ENCODE measurements at regions not wholly inside any gene's neighbourhood (a gene's known extent, or its start where the extent isn't known, plus 50 kb on each side); places are given as distances from the start of the nearest gene placed in this dataset.

DNA sequence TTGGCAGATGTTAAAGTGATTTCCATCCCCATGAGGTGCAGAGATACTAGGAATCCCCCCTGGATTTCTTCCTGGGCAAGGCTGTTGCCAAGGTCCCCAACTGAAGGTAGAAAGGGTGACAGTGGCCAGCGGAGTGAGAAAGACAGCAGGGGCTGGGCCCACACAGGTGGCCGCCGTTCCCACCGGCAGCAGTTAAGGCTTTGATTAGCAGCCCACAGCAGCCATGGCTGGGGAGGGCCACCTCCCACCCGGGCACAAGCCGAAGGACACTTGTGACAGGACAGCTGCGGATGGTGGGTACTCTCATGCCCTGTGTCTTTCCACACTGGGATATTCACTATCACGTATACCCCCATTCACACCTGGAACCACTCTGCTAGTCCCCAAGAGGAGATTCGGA lies 63.9 kb upstream of the CDYL start:
- TF ChIP-seq, protein P1, sequence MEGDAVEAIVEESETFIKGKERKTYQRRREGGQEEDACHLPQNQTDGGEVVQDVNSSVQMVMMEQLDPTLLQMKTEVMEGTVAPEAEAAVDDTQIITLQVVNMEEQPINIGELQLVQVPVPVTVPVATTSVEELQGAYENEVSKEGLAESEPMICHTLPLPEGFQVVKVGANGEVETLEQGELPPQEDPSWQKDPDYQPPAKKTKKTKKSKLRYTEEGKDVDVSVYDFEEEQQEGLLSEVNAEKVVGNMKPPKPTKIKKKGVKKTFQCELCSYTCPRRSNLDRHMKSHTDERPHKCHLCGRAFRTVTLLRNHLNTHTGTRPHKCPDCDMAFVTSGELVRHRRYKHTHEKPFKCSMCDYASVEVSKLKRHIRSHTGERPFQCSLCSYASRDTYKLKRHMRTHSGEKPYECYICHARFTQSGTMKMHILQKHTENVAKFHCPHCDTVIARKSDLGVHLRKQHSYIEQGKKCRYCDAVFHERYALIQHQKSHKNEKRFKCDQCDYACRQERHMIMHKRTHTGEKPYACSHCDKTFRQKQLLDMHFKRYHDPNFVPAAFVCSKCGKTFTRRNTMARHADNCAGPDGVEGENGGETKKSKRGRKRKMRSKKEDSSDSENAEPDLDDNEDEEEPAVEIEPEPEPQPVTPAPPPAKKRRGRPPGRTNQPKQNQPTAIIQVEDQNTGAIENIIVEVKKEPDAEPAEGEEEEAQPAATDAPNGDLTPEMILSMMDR (conservative IDR thresholded peaks at IDR 0.05 in 1 of 2, IDR thresholded peaks at IDR 0.05 in 1 of 2; ENCODE audit: extremely low read depth in 1 of 2, insufficient read depth in 1 of 2, low read depth in 1 of 2, low read length in 2 of 2): no peak
- no peak for TF ChIP-seq EZH2 (IDR thresholded peaks at IDR 0.05; ENCODE audit: borderline replicate concordance, low read length)
